Transverse colon (tissue), 4 donors: ENCODE measurements at regions not wholly inside any gene's neighbourhood (a gene's known extent, or its start where the extent isn't known, plus 50 kb on each side); places are given as distances from the start of the nearest gene placed in this dataset.

Experiments used
- CTCF ChIP-seq, 5 experiments: fragments of 200-600 bp in 3 of 5; fragments of 450-650 bp in 2 of 5; sonication (generic) in 3 of 5; IDR thresholded peaks; 1 replicate in 2 of 5; 2 replicates in 3 of 5; pipeline ENCODE4 v1.5.1; 2016 to 2017; ENCODE audit warnings: antibody characterized with exemption in 5 of 5, inconsistent platforms in 3 of 5, mild to moderate bottlenecking in 2 of 5, moderate library complexity in 1 of 5
- EP300 ChIP-seq: sonication (generic); formaldehyde crosslinking; IDR thresholded peaks from one replicate; pipeline ENCODE4 v1.6.1; 2017; ENCODE audit warnings: antibody characterized with exemption, low read depth
- POLR2A ChIP-seq: fragments of 450-650 bp; IDR thresholded peaks from one replicate; pipeline ENCODE4 v1.6.1; 2016; ENCODE audit warnings: antibody characterized with exemption, mild to moderate bottlenecking, moderate library complexity
- POLR2AphosphoS5 ChIP-seq, 3 donors: sonication (generic); formaldehyde crosslinking; IDR thresholded peaks; one replicate each; pipeline ENCODE4 v1.6.1; 2016; ENCODE audit warnings: antibody characterized with exemption in 3 of 3

- no peak for TF ChIP-seq CTCF (IDR thresholded peaks at IDR 0.05)
- TF ChIP-seq POLR2A: no peak
- no peak for TF ChIP-seq EP300
- no peak for TF ChIP-seq POLR2AphosphoS5 (IDR thresholded peaks at IDR 0.05)
These were observed 137.5 kb downstream of the SNX10 start for GRCh38 chr7:26429168-26429567.
